AG10803 (cell line): ENCODE measurements at regions not wholly inside any gene's neighbourhood (a gene's known extent, or its start where the extent isn't known, plus 50 kb on each side); places are given as distances from the start of the nearest gene placed in this dataset.
"Not testable (repeated sequence)": the region's sequence is repeated elsewhere in the genome, so short reads cannot be mapped to it uniquely, and the experiment has no call there.

Experiments
- DNase-seq: peaks from one replicate; pipeline ENCODE4 v3.0.0; 2010; ENCODE audit warnings: low read depth
- H3K4me3 ChIP-seq: 2 replicates; pipeline ENCODE4 v1.5.1; 2011; ENCODE audit warnings: mild to moderate bottlenecking, low read length, control low read depth
- CTCF ChIP-seq: conservative IDR thresholded peaks from 2 replicates; pipeline ENCODE4 v1.5.1; 2011; ENCODE audit warnings: mild to moderate bottlenecking, low read length, control low read depth, inconsistent platforms

- no peak overlapping the region for H3K4me3 ChIP-seq
- DNase-seq = no peak
- no peak for TF ChIP-seq CTCF
These were observed 270.6 kb downstream of the SOCS6 start for GRCh38 chr18:70559446-70559845.

- no peak for TF ChIP-seq CTCF
- no peak for DNase-seq
- H3K4me3 ChIP-seq = no peak overlapping the region
These were observed 269.5 kb downstream of the SOCS6 start for GRCh38 chr18:70558371-70558770.

- no peak for TF ChIP-seq CTCF
- no peak for DNase-seq
- H3K4me3 ChIP-seq = no peak overlapping the region
These were observed 266.1 kb downstream of the SOCS6 start for GRCh38 chr18:70554854-70555445.

GRCh38 chr18:70553936-70554260 is 265.1 kb downstream of the SOCS6 start:
- TF ChIP-seq CTCF = no peak
- H3K4me3 ChIP-seq = no peak overlapping the region
- no peak for DNase-seq

GRCh38 chr18:70553245-70553935 is 264.5 kb downstream of the SOCS6 start:
- no peak for DNase-seq
- H3K4me3 ChIP-seq = no peak overlapping the region

GRCh38 chr18:70536370-70537062 is 247.7 kb downstream of the SOCS6 start:
- DNase-seq = no peak
- no peak for TF ChIP-seq CTCF
- H3K4me3 ChIP-seq = no peak overlapping the region

More at GRCh38 chr18:70553245-70553935, 264.5 kb downstream of the SOCS6 start:
- TF ChIP-seq CTCF = no peak

GRCh38 chr18:70535041-70535440 is 246.2 kb downstream of the SOCS6 start:
- no peak overlapping the region for H3K4me3 ChIP-seq
- no peak for TF ChIP-seq CTCF
- no peak for DNase-seq

- DNase-seq, H3K4me3 ChIP-seq: not testable (repeated sequence)
These were observed 236.5 kb downstream of the SOCS6 start for GRCh38 chr18:70525322-70525721.
